ENCODE measurements at regions not wholly inside any gene's neighbourhood (a gene's known extent, or its start where the extent isn't known, plus 50 kb on each side); places are given as distances from the start of the nearest gene placed in this dataset.

DNA sequence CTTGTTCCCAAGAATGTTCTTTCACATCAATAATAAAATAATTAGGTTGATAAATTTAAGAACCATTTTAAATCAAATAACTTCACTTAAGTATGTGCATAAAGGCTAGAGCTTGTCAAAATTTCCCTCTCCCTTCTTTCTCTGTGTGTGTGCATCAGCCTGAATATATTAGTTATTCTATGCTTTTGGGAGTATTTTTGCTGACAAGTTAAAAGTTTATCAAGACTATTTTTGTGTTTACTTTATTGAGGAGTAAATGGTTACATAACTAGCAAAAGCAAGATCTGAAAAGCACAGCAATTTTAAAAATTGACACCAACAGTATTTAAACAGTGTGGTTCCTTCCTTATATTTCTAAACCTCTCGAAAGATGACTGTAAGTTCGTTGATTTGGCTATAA, 261.7 kb downstream of the ISL1 start:
- TF ChIP-seq, protein P1, sequence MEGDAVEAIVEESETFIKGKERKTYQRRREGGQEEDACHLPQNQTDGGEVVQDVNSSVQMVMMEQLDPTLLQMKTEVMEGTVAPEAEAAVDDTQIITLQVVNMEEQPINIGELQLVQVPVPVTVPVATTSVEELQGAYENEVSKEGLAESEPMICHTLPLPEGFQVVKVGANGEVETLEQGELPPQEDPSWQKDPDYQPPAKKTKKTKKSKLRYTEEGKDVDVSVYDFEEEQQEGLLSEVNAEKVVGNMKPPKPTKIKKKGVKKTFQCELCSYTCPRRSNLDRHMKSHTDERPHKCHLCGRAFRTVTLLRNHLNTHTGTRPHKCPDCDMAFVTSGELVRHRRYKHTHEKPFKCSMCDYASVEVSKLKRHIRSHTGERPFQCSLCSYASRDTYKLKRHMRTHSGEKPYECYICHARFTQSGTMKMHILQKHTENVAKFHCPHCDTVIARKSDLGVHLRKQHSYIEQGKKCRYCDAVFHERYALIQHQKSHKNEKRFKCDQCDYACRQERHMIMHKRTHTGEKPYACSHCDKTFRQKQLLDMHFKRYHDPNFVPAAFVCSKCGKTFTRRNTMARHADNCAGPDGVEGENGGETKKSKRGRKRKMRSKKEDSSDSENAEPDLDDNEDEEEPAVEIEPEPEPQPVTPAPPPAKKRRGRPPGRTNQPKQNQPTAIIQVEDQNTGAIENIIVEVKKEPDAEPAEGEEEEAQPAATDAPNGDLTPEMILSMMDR (IDR thresholded peaks at IDR 0.05): no peak
- TF ChIP-seq POLR2AphosphoS5 (IDR thresholded peaks at IDR 0.05) (no peak), POLR2A (IDR thresholded peaks at IDR 0.05) (no peak)

All from prostate gland (tissue), 2 donors.